ENCODE measurements at regions not wholly inside any gene's neighbourhood (a gene's known extent, or its start where the extent isn't known, plus 50 kb on each side); places are given as distances from the start of the nearest gene placed in this dataset.

DNA sequence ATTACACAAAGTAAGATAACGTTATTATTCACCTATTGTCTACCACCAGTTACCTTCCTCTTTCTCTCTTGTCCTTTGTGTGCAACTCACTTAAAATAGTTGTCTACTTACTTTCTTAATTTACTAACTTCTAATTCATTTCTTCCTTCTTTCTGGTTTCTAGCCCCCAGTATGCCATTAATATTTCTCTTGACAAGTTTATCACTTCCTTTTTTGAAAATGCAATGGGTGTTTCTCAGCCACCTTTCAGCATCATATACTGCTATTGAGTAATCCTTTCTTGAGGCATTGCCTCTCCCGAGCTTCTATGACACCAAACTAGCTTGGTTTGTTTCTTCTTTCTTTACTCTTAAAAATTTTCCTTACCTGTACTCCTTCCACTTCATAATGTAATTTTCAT lies 633.6 kb downstream of the TMTC2 start:
- Histone ChIP-seq H3K4me3 (no peak overlapping the region), H3K4me1 (peaks cover 0 to 29% (median 26%) of the 10 kb centered on the region in 4 donors), H3K27me3 (no peaks in the 10 kb centered on the region), H3K27ac (no peak overlapping the region), H3K36me3 (no peaks in the 10 kb centered on the region), H3K9me3 (no peaks in the 10 kb centered on the region)
- 36 to 54% methylated on average over 2 of the region's 2 CpGs for WGBS, 2 donors
- intact Hi-C loops (cut with DNase I) = no loop called here
- DNase-seq = no peak
- TF ChIP-seq POLR2A (IDR thresholded peaks at IDR 0.05) (no peak), EP300 (IDR thresholded peaks at IDR 0.05) (no peak), POLR2AphosphoS5 (IDR thresholded peaks at IDR 0.05) (no peak)
- TF ChIP-seq, protein P1, sequence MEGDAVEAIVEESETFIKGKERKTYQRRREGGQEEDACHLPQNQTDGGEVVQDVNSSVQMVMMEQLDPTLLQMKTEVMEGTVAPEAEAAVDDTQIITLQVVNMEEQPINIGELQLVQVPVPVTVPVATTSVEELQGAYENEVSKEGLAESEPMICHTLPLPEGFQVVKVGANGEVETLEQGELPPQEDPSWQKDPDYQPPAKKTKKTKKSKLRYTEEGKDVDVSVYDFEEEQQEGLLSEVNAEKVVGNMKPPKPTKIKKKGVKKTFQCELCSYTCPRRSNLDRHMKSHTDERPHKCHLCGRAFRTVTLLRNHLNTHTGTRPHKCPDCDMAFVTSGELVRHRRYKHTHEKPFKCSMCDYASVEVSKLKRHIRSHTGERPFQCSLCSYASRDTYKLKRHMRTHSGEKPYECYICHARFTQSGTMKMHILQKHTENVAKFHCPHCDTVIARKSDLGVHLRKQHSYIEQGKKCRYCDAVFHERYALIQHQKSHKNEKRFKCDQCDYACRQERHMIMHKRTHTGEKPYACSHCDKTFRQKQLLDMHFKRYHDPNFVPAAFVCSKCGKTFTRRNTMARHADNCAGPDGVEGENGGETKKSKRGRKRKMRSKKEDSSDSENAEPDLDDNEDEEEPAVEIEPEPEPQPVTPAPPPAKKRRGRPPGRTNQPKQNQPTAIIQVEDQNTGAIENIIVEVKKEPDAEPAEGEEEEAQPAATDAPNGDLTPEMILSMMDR (IDR thresholded peaks at IDR 0.05) = no peak

DNA sequence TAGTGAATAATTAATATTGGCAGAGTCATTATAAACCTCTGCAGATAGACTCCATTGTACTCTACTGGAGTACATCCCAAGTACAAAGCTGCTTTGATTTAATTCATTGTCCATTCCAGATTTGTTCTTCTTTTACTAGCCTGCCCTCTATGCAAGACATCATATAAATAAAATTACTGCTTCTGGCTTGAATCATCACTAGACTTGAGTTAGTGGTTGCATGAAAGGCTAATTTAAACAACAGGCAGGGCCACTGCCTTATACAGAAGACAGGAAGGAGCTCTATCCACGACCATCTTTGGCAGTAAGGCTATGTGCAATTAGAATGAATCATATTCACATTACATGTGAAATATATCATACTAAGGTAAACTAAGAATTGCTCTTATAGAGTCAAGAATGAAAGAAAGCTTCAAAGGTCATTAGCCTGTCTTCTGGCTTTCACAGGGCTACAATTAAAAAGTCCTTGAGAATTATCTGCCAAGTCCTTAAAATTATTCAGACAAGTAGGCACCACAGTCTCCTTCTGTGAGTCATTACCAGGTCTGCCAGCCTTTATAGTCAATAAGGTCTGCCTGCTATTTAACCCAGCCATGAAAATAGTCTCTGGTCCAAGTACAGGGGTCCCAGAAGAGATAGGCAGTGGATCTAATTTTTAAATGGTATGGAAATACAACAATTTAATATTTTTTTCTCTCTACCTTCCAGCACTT lies 631.8 kb downstream of the TMTC2 start:
- no peak for DNase-seq

DNA sequence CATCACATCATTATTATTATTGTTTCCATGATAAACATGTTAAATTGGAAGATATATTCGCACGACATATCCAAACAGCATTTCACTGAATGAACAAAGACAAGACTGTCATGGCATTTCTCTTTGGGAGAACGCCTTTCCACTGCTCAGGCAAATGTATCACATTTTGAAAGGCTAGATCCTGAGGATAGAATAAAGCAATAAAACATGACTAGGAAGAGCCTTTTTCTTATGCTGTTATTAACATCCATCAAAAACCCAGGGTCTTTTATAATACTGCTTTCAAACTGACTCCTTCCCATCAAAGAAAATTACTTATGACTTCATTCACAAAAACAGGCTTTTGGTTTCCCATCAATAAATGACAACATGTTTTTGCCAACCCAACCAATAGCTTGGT lies 630.9 kb downstream of the TMTC2 start:
- H3K4me1 ChIP-seq = peaks cover 0 to 26% (median 25%) of the 10 kb centered on the region in 4 donors
- intact Hi-C loops (cut with DNase I) = loop anchor here (5.0 to 10.0 kb wide), 4 partner anchors 210 to 507 kb away; no protein-coding TSS in a partner anchor
- H3K27me3 ChIP-seq = no peaks in the 10 kb centered on the region
- H3K4me3 ChIP-seq = no peak overlapping the region
- WGBS, 2 donors = 87 to 88% methylated on average over 3 of the region's 3 CpGs
- TF ChIP-seq POLR2A (IDR thresholded peaks at IDR 0.05) = no peak
- TF ChIP-seq, protein P1 (IDR thresholded peaks at IDR 0.05) = no peak
- no peak for TF ChIP-seq POLR2AphosphoS5 (IDR thresholded peaks at IDR 0.05)
- no peak for TF ChIP-seq EP300 (IDR thresholded peaks at IDR 0.05)
- no peaks in the 10 kb centered on the region for H3K9me3 ChIP-seq
- peak overlapping the region in 3 of 4 donors; percentile 50 to 79 (median 78) for H3K27ac ChIP-seq
- no peak for DNase-seq
- H3K36me3 ChIP-seq = no peaks in the 10 kb centered on the region

More for the DNA sequence above, 631.8 kb downstream of the TMTC2 start:
- TF ChIP-seq EP300 (IDR thresholded peaks at IDR 0.05) = peak; percentile 36 to 86 (median 62)
- peak; percentile 90 to 98 (median 94) for TF ChIP-seq POLR2AphosphoS5 (IDR thresholded peaks at IDR 0.05)
- TF ChIP-seq POLR2A (IDR thresholded peaks at IDR 0.05) = no peak
- Histone ChIP-seq H3K27me3 (no peaks in the 10 kb centered on the region), H3K36me3 (no peaks in the 10 kb centered on the region), H3K27ac (peak overlapping the region in 3 of 4 donors; percentile 65 to 79 (median 78)), H3K9me3 (no peaks in the 10 kb centered on the region), H3K4me3 (no peak overlapping the region), H3K4me1 (peaks cover 0 to 29% (median 26%) of the 10 kb centered on the region in 4 donors)
- intact Hi-C loops (cut with DNase I) = loop anchor here (1.0 to 10.0 kb wide), 6 partner anchors 209 to 632 kb away; partner anchors contain the start of gene TMTC2
- WGBS, 2 donors = 10 to 27% methylated on average over 1 of the region's 1 CpG

DNA sequence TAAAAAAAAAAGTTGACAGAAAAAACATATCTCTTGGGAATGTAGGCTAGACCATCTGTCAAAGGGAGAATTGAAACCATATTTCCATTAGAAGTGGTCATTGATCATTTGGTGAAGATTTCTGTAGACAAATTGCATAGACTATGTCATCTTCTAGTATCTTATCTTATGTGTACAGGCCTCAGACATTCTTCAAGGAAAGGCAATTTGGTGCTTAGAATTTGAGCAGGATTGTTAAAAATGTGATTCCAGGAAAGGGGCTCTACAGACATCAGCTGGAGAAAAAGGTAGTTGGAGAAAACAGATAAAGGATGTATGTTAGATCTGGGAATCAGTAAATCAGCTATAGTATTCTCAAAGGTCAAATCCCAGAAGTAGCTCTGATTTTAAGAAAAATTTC lies 627.1 kb downstream of the TMTC2 start:
- Histone ChIP-seq H3K36me3 (no peaks in the 10 kb centered on the region), H3K4me3 (no peak overlapping the region), H3K4me1 (peaks cover 0 to 15% (median 13%) of the 10 kb centered on the region in 4 donors), H3K27me3 (no peaks in the 10 kb centered on the region), H3K9me3 (no peaks in the 10 kb centered on the region), H3K27ac (no peak overlapping the region)
- TF ChIP-seq POLR2AphosphoS5 (IDR thresholded peaks at IDR 0.05) (no peak), EP300 (IDR thresholded peaks at IDR 0.05) (no peak), POLR2A (IDR thresholded peaks at IDR 0.05) (no peak)
- TF ChIP-seq, protein P1 (IDR thresholded peaks at IDR 0.05) = no peak
- intact Hi-C loops (cut with DNase I) = loop anchor here (10.0 kb wide), 3 partner anchors 269 to 511 kb away; no protein-coding TSS in a partner anchor
- no peak for DNase-seq

DNA sequence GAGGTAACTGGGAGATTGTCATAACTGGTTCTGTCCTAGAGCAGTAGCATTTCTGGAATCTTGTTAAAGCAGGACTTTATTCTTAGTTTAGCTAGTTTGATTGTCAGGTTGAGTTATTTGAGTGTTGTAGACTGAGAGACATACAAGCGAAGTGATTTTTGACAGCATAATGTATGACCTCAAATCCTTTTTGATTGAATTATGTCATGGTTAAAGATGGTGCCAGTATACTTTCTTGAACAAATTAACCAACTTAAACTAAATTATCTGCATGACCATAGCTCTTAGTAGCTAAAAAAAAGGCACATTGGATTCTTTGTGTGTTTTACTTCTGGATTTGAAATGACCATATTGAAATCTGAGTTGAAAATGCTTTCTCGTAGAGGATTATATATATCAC lies 626.6 kb downstream of the TMTC2 start:
- Histone ChIP-seq H3K36me3 (no peaks in the 10 kb centered on the region), H3K4me1 (peaks cover 0 to 12% (median 9%) of the 10 kb centered on the region in 4 donors), H3K4me3 (no peak overlapping the region), H3K9me3 (no peaks in the 10 kb centered on the region), H3K27me3 (no peaks in the 10 kb centered on the region), H3K27ac (no peak overlapping the region)
- TF ChIP-seq POLR2AphosphoS5 (IDR thresholded peaks at IDR 0.05) (no peak), EP300 (IDR thresholded peaks at IDR 0.05) (no peak), POLR2A (IDR thresholded peaks at IDR 0.05) (no peak)
- TF ChIP-seq, protein P1 (IDR thresholded peaks at IDR 0.05) = no peak
- DNase-seq = no peak
- intact Hi-C loops (cut with DNase I) = loop anchor here (10.0 kb wide), 3 partner anchors 269 to 511 kb away; no protein-coding TSS in a partner anchor
- 88 to 90% methylated on average over 2 of the region's 2 CpGs for WGBS, 2 donors

Measured in sigmoid colon (tissue), 6 donors.